Panc1 (cell line): ENCODE measurements at regions not wholly inside any gene's neighbourhood (a gene's known extent, or its start where the extent isn't known, plus 50 kb on each side); places are given as distances from the start of the nearest gene placed in this dataset.

Experiments
- ATAC-seq: fragments of 200-7000 bp; cut with Tn5 transposase; 2 replicates; pipeline ENCODE4 v1.9.1; 2020; ENCODE audit warnings: mild to moderate bottlenecking, moderate library complexity
- BruUV-seq: library from RNA; stranded (reverse); fragments of 400-500 nt; replicated peaks from 2 replicates; lab custom pipeline; 2021; lab: Mats Ljungman, UMichigan
- CTCF ChIA-PET: fragments of 300-600 bp; sonication (Branson Sonifier 250); formaldehyde crosslinking; loops from one replicate; lab custom pipeline; 2022; ENCODE audit warnings: antibody characterized with exemption; lab: Charles Lee
- POLR2A ChIA-PET: fragments of 300-600 bp; sonication (Branson Sonifier 250); formaldehyde crosslinking; loops from one replicate; lab custom pipeline; 2022; ENCODE audit warnings: antibody characterized with exemption; lab: Charles Lee
- DNase-seq: peaks from one replicate; pipeline ENCODE4 v3.0.0-alpha.2; 2010; ENCODE audit warnings: low read depth, low spot score
- H3K27ac ChIP-seq: 2 replicates; pipeline ENCODE4 v1.5.1; 2011; ENCODE audit warnings: mild to moderate bottlenecking, low read length, inconsistent platforms
- H3K27me3 ChIP-seq: fragments of 200-500 bp; sonication (Bioruptor generic); 2 replicates; pipeline ENCODE4 v1.6.0; 2014; ENCODE audit warnings: low read length, inconsistent platforms; ENCODE audit not compliant: control insufficient read depth, insufficient read depth
- H3K36me3 ChIP-seq: fragments of 200-500 bp; sonication (Bioruptor generic); 2 replicates; pipeline ENCODE4 v1.5.1; 2014; ENCODE audit warnings: inconsistent platforms, mild to moderate bottlenecking, low read length, moderate library complexity; ENCODE audit not compliant: control insufficient read depth, insufficient read depth
- H3K4me1 ChIP-seq: 2 replicates; pipeline ENCODE4 v1.5.1; 2011; ENCODE audit warnings: inconsistent platforms, mild to moderate bottlenecking, low read length, moderate library complexity; ENCODE audit not compliant: control insufficient read depth, insufficient read depth
- H3K4me3 ChIP-seq, 2 experiments: 2 replicates each; pipeline ENCODE4 v1.5.1; 2011 to 2012; ENCODE audit warnings: low read depth in 2 of 2, low read length in 2 of 2, mild to moderate bottlenecking in 2 of 2, inconsistent platforms in 1 of 2, moderate library complexity in 1 of 2
- H3K9me3 ChIP-seq: fragments of 200-500 bp; sonication (Bioruptor generic); 2 replicates; pipeline ENCODE4 v1.5.1; 2014; ENCODE audit warnings: low read depth, mild to moderate bottlenecking, inconsistent platforms, low read length, moderate library complexity; ENCODE audit not compliant: control insufficient read depth, insufficient read depth
- CTCF ChIP-seq: fragments of 450-650 bp; IDR thresholded peaks from 2 replicates; pipeline ENCODE4 v1.5.1; 2017; ENCODE audit warnings: mild to moderate bottlenecking
- POLR2AphosphoS5 ChIP-seq: IDR thresholded peaks from 2 replicates; pipeline ENCODE4 v1.6.1; 2012; ENCODE audit warnings: mild to moderate bottlenecking, low read depth, low read length, moderate library complexity
- SIN3A ChIP-seq: IDR thresholded peaks from 2 replicates; pipeline ENCODE4 v1.6.1; 2012; ENCODE audit warnings: low read depth, mild to moderate bottlenecking, low read length, moderate library complexity, borderline replicate concordance; ENCODE audit not compliant: insufficient read depth
- TCF7L2 ChIP-seq: IDR thresholded peaks from 2 replicates; pipeline ENCODE4 v1.6.1; 2011; ENCODE audit warnings: mild to moderate bottlenecking, low read depth, low read length, inconsistent platforms
- in situ Hi-C: cut with HindIII; loops from 2 replicates; pipeline ENCODE4 v1.10.0; 2016; ENCODE audit warnings: low sequenced_read_pairs, low pct_unique_long_range_greater_than_20kb
- intact Hi-C: fragments of 100-400 bp; cut with micrococcal nuclease; formaldehyde crosslinking; loops from one replicate; pipeline ENCODE4 v1.10.0; 2022; ENCODE audit not compliant: unreplicated experiment
- TF ChIP-seq, protein P1 (sequence below), 2 experiments: IDR thresholded peaks; 2 replicates each; pipeline ENCODE4 v1.6.1; 2011 to 2012; ENCODE audit warnings: low read depth in 2 of 2, control low read depth in 1 of 2, low read length in 1 of 2, mild to moderate bottlenecking in 1 of 2, moderate library complexity in 1 of 2; ENCODE audit not compliant: insufficient read depth in 1 of 2

DNA sequence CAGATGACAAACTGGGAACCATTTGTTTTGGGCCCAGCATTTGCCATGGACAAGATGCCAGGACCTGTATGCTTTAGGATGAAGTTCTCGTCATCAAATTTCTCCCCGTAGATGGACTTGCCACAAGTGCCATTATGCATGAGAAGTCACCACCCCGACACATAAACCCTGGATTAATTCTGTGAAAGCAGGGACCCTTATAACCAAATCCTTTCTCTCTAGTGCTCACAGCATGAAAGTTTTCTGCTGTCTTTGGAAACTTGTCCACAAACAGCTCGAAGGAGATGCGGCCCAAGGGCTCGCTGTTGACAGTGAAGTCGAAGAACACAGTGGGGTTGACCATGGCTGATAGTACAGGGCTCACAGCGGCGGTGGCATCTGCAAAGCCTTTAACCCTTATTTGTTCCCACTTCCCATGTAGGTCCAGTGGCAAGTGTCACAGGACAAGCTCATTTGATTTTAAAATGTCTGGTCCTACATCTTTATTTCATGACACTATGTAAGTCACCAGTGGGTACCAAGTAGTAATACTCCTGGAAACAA lies 75.2 kb upstream of the MIR17HG start:
- H3K9me3 ChIP-seq: no peaks in the 10 kb centered on the region
- H3K4me3 ChIP-seq: no peak overlapping the region
- CTCF ChIA-PET: no interaction called here
- DNase-seq: no peak
- no peak for TF ChIP-seq CTCF
- no peak for TF ChIP-seq TCF7L2
- no peak for TF ChIP-seq SIN3A
- TF ChIP-seq, protein P1, sequence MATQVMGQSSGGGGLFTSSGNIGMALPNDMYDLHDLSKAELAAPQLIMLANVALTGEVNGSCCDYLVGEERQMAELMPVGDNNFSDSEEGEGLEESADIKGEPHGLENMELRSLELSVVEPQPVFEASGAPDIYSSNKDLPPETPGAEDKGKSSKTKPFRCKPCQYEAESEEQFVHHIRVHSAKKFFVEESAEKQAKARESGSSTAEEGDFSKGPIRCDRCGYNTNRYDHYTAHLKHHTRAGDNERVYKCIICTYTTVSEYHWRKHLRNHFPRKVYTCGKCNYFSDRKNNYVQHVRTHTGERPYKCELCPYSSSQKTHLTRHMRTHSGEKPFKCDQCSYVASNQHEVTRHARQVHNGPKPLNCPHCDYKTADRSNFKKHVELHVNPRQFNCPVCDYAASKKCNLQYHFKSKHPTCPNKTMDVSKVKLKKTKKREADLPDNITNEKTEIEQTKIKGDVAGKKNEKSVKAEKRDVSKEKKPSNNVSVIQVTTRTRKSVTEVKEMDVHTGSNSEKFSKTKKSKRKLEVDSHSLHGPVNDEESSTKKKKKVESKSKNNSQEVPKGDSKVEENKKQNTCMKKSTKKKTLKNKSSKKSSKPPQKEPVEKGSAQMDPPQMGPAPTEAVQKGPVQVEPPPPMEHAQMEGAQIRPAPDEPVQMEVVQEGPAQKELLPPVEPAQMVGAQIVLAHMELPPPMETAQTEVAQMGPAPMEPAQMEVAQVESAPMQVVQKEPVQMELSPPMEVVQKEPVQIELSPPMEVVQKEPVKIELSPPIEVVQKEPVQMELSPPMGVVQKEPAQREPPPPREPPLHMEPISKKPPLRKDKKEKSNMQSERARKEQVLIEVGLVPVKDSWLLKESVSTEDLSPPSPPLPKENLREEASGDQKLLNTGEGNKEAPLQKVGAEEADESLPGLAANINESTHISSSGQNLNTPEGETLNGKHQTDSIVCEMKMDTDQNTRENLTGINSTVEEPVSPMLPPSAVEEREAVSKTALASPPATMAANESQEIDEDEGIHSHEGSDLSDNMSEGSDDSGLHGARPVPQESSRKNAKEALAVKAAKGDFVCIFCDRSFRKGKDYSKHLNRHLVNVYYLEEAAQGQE (IDR thresholded peaks at IDR 0.05; ENCODE audit: insufficient read depth in 1 of 2, low read depth in 2 of 2, low read length in 1 of 2): no peak
- no peak for TF ChIP-seq POLR2AphosphoS5
- intact Hi-C loops (no loop called here), in situ Hi-C loops (no loop called here)
- POLR2A ChIA-PET: interaction anchor here (0.6 kb wide), 1 partner anchor 692 kb away, joined by 5 read pairs; no protein-coding TSS in a partner anchor
- no peaks in the 10 kb centered on the region for H3K36me3 ChIP-seq
- ATAC-seq: no peak
- no peak overlapping the region for H3K27ac ChIP-seq
- BruUV-seq: no TSS peak
- no peaks in the 10 kb centered on the region for H3K27me3 ChIP-seq
- no peaks in the 10 kb centered on the region for H3K4me1 ChIP-seq

DNA sequence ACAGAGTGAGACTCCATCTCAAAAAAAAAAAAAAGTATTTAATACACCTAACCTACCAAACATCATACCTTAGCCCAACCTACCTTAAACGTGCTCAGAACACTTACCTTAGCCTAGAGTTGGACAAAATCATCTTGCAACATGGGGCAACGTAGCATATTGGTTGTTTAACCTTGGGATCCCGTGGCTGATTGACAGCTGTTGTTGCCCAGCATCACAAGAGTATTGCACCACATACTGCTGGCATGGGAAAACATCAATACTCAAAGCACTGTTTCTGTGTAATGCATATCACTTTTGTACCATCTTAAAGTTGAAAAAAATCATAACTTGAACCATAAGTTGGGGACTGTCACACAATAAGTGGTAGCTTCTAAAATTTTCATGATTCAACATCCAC lies 73.8 kb upstream of the MIR17HG start:
- TF ChIP-seq SIN3A (no peak), TCF7L2 (no peak), POLR2AphosphoS5 (no peak), CTCF (no peak)
- TF ChIP-seq, protein P1 (IDR thresholded peaks at IDR 0.05; ENCODE audit: insufficient read depth in 1 of 2, low read depth in 2 of 2, low read length in 1 of 2): no peak
- no peak overlapping the region for H3K27ac ChIP-seq
- no peaks in the 10 kb centered on the region for H3K36me3 ChIP-seq
- in situ Hi-C loops: no loop called here
- BruUV-seq: no TSS peak
- POLR2A ChIA-PET: no interaction called here
- no peaks in the 10 kb centered on the region for H3K27me3 ChIP-seq
- ATAC-seq: no peak
- CTCF ChIA-PET: no interaction called here
- DNase-seq: no peak
- intact Hi-C loops: no loop called here
- H3K4me3 ChIP-seq: no peak overlapping the region
- no peaks in the 10 kb centered on the region for H3K4me1 ChIP-seq
- H3K9me3 ChIP-seq: no peaks in the 10 kb centered on the region
